ENCODE measurements at regions not wholly inside any gene's neighbourhood (a gene's known extent, or its start where the extent isn't known, plus 50 kb on each side); places are given as distances from the start of the nearest gene placed in this dataset.

GRCh38 chr5:8538821-8539220, 669.9 kb downstream of the MTRR start:
- no TSS peak for BruUV-seq (replicated peaks)
- RAD21 ChIA-PET (ENCODE audit: unreplicated experiment): no interaction called here
- no peak for TF ChIP-seq TCF3 (IDR thresholded peaks at IDR 0.05; ENCODE audit: borderline replicate concordance, insufficient read depth, low read depth, low read length)
- TF ChIP-seq E2F4 (IDR thresholded peaks at IDR 0.05; ENCODE audit: low read depth, low read length): no peak
- no peak for TF ChIP-seq BCLAF1 (IDR thresholded peaks at IDR 0.05)
- TF ChIP-seq LARP7 (IDR thresholded peaks at IDR 0.05): no peak
- TF ChIP-seq RB1 (IDR thresholded peaks at IDR 0.05; ENCODE audit: borderline replicate concordance): no peak
- TF ChIP-seq CEBPZ (IDR thresholded peaks at IDR 0.05; ENCODE audit: low read depth, low read length): no peak
- no peak for TF ChIP-seq SMARCA5 (IDR thresholded peaks at IDR 0.05)
- TF ChIP-seq HDGF (IDR thresholded peaks at IDR 0.05): no peak
- TF ChIP-seq, protein P1, sequence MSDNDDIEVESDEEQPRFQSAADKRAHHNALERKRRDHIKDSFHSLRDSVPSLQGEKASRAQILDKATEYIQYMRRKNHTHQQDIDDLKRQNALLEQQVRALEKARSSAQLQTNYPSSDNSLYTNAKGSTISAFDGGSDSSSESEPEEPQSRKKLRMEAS (IDR thresholded peaks at IDR 0.05; ENCODE audit: low read depth, low read length): no peak
- no peak for TF ChIP-seq FOXM1 (IDR thresholded peaks at IDR 0.05; ENCODE audit: low read depth, low read length)
- no peak for TF ChIP-seq NR2C2 (IDR thresholded peaks at IDR 0.05; ENCODE audit: borderline replicate concordance, control insufficient read depth, insufficient read length, low read depth)
- no peak for TF ChIP-seq BHLHE40 (IDR thresholded peaks at IDR 0.05; ENCODE audit: borderline replicate concordance in 1 of 2, low read depth in 2 of 2, low read length in 1 of 2)
- Histone ChIP-seq H3K4me2 (ENCODE audit: control insufficient read depth, insufficient read depth) (no peak overlapping the region), H3K4me1 (ENCODE audit: control insufficient read depth, insufficient read depth, low read length) (no peaks in the 10 kb centered on the region), H3K9ac (ENCODE audit: control insufficient read depth, insufficient read depth, low read length) (no peak overlapping the region), H3K27me3 (replicated peaks in 1 of 2; ENCODE audit: control insufficient read depth in 2 of 2, insufficient read depth in 2 of 2, low read length in 1 of 2) (no peaks in the 10 kb centered on the region), H3K4me3 (no peak overlapping the region), H2AFZ (ENCODE audit: control insufficient read depth, low read depth, low read length) (no peak overlapping the region), H3K27ac (ENCODE audit: control insufficient read depth, insufficient read depth) (no peak overlapping the region), H3K36me3 (ENCODE audit: control insufficient read depth in 2 of 2, insufficient read depth in 2 of 2, low read length in 1 of 2) (no peaks in the 10 kb centered on the region), H3K9me3 (replicated peaks; ENCODE audit: control insufficient read depth, insufficient read depth, low read length) (no peaks in the 10 kb centered on the region), H3K79me2 (ENCODE audit: control insufficient read depth, insufficient read depth, low read length) (no peaks in the 10 kb centered on the region), H4K20me1 (ENCODE audit: control insufficient read depth, insufficient read depth) (no peaks in the 10 kb centered on the region)
- ATAC-seq (no peak), DNase-seq (ENCODE audit: low read depth, low spot score) (no peak), FAIRE-seq (no peak)
- SMC1A ChIA-PET (ENCODE audit: uncharacterized antibody, unreplicated experiment): no interaction called here
- WGBS (ENCODE audit: insufficient coverage, insufficient replicate concordance, low lambda C conversion rate, missing lambda C conversion rate): 17% methylated on average over 4 of the region's 4 CpGs
- in situ Hi-C loops (cut with MboI) (no loop called here), intact Hi-C loops (cut with micrococcal nuclease; ENCODE audit: unreplicated experiment) (no loop called here)
- CTCF ChIA-PET: no interaction called here
- POLR2A ChIA-PET: no interaction called here

All from GM12878 (cell line).